ENCODE measurements at regions not wholly inside any gene's neighbourhood (a gene's known extent, or its start where the extent isn't known, plus 50 kb on each side); places are given as distances from the start of the nearest gene placed in this dataset.

DNA sequence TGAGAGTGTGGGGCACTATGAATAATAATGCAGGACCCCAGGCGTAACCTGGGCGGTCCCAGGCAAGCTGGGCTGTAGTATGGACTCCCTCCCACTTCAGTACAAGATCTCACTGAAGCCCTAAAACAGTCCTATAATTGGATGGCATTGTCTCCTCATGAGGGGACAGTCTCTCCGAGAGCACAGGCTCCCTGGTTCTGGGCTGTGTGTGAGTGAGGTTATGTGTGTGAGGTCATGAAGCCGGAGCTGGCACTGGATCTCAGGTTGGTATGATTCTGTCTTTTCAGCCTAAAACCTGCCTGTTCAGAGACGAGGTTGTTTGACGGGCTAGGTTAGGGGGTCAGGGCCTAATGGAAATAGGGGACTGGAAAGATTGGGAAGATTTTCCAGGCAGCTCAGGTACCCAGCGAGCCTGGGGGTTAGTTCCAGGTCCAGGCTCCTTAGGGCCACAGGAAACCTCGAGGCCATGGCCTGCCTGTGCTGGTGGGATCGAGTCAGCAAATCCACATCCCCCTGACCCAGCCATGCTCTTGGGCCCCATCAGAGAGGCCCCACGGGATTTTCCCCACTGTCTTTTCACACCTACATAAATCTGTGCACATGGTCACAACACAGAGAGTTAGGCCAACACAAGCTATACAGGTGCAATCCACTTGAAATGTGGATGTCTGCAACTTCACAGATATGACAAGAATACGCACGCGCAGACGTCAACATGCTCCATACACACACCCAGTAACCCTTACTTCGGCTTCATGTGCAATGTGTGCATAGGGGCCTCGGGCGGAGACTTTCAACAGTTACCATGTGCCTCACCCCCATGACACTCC is 94.8 kb downstream of the INHBB start:
- no peak for DNase-seq (ENCODE audit: low spot score)

- no peak for DNase-seq (ENCODE audit: low spot score)
Measured at GRCh38 chr2:120441351-120441700, 95.4 kb downstream of the INHBB start.

GRCh38 chr2:120441744-120442471 is 96.0 kb downstream of the INHBB start:
- no peak for DNase-seq (ENCODE audit: low spot score)

DNA sequence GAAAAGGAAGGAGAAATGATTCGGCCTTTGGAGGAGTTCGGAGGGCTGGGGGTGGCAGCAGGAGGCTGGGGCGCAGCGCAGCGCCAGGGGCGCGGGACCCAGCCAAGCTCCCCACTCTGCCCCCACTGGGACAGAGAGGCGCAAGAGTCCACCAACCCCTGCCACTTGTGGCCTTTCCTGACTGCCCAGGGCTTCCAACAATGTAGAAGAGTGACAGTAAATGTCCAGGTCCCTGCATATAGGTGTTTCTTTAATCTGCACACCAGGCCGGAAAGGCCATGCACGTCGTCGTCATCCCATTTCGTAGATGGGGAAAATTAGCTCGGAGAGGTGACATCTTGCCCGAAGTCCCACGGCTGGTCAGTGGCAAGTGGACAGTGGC is 96.6 kb downstream of the INHBB start:
- no peak for DNase-seq (ENCODE audit: low spot score)

DNA sequence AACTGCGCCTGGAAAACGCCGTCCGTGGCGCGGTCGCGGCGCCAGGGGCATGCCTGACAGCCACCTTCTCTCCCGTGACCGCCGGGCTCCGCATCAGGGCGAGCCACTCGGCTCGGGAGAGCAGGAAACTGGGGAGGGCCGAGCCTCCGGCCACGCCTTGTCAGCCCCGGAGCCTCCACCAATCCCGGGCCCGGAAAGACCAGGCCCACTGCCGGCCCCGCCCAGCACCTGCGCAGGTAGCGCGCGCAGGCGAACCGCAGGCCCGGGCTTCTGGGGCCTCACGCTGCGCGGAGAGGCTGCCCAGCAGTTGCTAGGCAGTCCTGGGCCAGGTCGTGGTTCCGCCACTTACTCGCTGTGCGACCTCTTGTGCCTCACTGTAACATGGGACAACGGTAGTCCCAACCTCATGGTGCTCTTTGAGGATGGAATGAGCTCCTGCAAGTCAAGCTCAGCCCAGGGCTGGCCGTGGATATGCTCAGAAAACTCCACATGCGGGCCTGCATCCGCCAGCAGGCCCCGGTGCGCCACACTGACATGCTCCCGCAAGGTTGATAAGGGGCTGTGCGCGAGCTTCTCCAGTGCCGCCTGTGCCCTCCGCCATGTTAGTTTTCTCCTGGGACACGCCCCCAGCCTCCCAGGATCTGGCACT is 97.1 kb downstream of the INHBB start:
- no peak for DNase-seq (ENCODE audit: low spot score)

GRCh38 chr2:120443946-120444345 is 98.0 kb downstream of the INHBB start:
- no peak for DNase-seq (ENCODE audit: low spot score)

DNA sequence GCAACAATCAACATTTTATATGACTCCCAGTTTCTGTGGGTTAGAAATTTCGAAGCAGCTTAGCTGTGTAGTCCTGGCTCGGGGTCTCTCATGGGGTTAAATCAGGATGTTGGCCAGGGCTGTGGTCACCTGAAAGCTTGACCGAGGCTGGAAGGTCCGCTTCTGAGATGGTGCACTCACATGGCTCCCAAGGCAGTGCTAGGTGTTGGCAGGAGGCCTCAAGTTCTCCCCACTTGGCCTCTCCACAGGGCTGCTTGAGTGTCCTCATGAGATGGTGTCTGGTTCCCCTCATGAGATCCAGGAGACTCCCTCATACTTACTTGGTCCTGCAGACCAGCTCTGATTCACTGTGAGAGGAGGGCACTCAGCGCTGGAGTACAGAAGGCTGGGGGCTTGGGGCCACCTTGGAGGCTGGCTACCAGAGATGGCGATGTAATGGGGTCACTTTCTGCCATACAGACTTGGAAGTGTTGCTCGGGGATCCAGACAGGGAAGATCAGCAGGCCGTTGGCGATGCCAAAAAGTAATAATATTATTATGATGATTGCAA is 98.8 kb downstream of the INHBB start:
- no peak for DNase-seq (ENCODE audit: low spot score)

DNA sequence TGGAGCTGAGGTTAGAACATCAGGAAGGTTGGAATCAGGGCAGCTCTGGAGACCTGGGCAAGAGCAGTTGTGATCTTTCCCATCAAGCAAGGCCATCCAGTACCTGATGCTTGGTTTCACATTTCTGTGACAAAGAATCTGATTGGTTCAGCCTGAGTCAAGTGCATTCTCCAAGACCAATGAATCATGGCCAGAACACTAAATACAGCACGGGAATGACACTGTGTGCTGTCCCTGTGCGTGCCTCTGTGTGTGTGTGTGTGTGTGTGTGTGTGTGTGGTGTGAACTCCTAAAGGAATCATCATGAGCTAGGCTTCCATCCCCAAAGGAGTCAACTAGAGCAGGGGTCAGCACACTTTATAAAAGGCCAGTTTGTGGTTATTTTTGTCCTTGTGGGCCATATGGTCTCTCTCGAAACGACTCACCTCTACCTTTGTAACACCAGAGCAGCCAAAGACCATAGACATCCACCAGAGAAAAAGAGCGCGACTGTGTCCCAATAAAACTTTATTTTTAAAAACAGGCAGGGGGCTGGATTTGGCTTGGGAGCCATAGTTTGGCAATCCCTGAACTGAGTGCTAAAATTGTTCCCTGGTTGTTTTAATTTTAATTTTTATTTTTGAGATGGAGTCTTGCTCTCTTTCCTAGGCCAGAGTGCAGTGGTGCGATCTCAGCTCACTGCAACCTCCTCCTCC is 99.7 kb downstream of the INHBB start:
- no peak for DNase-seq (ENCODE audit: low spot score)

- DNase-seq (ENCODE audit: low spot score), result no peak
Measured at GRCh38 chr2:120446236-120447126, 100.5 kb downstream of the INHBB start.

GRCh38 chr2:120447127-120447785 is 101.3 kb downstream of the INHBB start:
- no peak for DNase-seq (ENCODE audit: low spot score)

DNA sequence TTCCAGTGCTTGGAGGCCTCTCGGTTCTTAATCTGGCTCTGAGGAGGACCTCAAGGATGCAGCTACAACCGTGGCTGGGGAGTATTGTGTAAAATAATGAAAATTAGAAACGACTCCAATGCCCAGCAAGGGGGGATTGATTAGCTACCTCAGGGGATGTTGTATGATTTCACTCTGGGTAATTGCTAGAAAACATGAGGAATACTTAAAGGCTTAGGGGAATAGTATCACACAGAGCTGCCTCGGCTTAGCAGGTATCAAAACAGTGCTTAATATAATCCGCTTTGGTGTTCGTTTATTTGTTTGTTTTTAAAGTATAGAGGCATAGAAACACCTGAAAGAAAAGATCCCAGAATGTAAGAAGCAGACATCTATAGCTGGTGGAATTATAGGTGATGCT is 102.5 kb downstream of the INHBB start:
- peak; percentile 55 for DNase-seq (ENCODE audit: low spot score)

GRCh38 chr2:120448961-120449810 is 103.2 kb downstream of the INHBB start:
- DNase-seq (ENCODE audit: low spot score), result no peak

DNA sequence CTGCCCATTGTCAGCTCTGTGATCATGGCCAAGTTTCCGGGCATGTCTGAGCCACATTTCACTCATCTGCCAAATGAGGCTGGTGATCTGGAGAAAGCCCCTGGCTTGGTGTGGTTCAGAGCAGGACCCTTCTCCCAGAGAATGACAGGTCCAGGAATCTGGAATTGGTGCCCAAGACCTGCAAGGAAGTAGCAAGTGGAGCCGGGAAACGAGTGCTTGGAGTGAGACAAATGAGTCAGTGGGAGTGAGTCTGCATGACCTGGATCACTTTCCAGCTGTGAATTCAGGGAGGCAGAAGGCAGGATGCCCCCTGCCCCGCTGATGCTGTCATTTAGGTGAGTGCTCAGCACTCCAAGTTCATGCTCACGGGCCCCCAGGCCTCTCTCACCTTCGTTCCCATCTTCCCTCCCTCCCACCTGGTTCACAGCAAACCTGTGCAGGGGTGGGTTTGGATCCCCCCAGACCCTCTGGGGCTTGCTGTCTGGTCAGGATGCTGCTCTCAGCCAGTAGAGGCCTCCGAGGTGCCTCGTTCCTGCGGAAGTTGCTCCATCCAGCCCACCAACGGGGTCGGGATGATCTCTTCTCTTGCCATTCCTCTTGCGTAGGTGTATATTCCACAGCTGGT is 104.4 kb downstream of the INHBB start:
- DNase-seq (ENCODE audit: low spot score), result no peak

DNA sequence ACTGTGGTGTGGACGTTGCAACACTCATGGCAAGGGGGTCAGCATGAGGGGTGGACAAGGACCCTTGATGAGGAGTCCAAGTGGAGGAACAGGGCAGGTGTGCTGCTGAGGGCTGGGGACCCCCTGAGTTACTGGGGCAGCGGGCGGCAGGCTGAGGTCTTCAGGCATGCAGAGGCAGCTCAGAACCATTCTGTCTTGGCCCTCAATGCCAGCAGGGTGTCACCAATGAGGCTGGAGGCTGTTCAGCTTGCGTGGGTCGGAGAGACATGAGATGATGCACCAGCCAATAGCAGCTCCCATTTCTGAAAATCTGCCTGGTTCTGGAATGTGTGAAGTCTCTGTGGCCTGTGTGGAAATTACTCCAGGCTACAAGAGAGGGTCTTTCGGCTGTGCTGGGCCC is 105.4 kb downstream of the INHBB start:
- no peak for DNase-seq (ENCODE audit: low spot score)

DNA sequence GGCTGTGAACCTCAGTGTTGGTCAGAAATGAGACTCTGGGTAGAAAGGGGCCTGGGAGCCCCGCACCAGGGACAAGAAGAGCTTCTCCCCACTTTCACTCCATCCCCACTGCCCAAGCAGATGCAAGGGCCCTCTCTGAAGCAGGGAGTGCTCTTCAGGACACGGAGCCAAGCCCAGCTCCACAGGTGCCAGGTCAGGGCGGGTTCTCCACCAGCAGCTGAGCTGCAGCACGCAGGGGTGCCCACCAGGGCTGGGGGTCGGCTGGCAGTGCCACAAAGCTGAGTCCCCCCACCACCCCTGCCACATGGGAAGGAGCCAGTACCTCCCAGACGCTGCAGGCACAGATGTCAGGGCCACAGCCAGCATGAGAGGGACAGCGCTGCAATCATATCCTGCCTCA is 106.2 kb downstream of the INHBB start:
- DNase-seq (ENCODE audit: low spot score), result no peak

DNA sequence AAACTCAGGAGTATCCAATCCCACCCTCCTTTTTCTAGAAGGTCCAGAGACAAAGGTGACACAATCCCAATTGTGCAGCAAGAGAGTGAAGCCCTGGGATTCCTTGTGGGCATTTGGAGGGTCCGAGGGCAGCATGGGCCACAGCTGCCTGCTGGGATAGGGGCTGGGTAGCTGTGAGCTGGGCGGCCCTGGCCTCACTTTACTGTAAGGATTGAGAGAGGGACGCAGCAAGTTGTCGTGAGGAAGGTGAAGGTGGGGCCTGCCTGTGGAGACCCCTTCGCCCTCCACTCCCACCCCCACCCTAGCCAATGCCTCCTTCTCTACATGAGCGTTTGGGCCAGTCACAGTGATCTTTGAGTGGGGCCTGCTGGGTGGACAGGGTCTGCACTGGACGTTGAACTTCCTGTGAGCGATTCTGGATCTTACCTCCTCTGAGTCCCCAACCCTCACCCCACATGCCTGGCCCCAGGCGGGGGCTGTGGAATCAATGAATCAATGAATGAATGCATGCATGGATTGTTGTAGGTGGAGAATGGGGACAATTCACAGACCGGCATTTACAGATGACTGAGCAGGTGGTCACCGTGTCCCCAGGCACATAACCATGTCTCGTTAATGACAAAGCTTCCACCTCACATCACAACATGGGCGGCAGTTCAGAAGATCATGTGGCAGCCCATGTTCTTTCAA is 107.2 kb downstream of the INHBB start:
- no peak for DNase-seq (ENCODE audit: low spot score)

DNA sequence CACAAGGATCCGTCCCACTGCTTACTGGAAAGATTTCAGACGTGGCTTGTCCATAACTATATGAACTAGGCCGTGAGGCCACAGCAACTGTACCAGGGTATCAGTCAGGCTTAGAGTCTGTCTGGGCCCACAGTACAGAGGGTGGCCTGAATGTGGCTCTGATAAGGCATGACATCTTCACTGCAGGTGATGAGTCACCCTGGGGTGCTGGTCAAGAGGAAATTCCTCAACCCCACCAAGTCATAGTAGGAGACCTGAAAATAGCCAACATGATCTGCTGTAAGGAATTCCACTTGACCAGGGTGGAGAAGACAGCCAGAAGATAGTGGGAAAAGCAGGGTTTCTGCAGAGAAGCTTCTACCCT is 107.7 kb downstream of the INHBB start:
- no peak for DNase-seq (ENCODE audit: low spot score)

GRCh38 chr2:120454654-120455385 is 108.9 kb downstream of the INHBB start:
- DNase-seq (ENCODE audit: low spot score), result no peak

All from D341Med (cell line).